ENCODE measurements at regions not wholly inside any gene's neighbourhood (a gene's known extent, or its start where the extent isn't known, plus 50 kb on each side); places are given as distances from the start of the nearest gene placed in this dataset.
A peak's percentile ranks its signal among the peaks of the same experiment; 100 is the strongest.

DNA sequence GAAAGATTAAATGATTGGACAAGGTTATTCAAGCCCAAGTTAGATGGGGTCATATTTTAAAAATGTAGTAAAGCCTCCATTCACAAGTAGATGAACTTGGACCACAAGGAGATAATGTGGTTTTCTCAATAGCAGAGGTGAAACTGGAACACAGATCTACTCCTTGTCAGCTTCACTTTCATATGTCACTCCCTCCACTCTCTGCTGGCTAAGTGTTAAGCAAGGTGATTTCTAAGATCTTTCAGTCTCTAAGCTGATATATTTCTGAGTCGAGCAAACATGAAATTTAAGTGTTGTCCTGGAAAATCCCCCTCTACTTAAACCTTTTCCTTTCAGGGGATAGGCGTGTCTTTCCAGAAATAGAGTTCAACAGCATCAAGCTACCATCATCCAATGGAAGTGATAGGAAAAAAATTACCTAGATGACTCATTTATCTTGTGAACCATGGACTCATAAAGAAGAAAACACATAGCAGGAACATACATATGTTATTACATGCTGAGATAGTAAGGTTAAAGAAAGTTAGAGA, 275.0 kb downstream of the PTEN start:
- Histone ChIP-seq H3K27me3 (ENCODE audit: control insufficient read depth in 2 of 2, insufficient read depth in 2 of 2, low read length in 2 of 2) (no peaks in the 10 kb centered on the region), H3K27ac (ENCODE audit: low read depth in 2 of 2, low read length in 2 of 2) (peak overlapping the region; percentile 39 to 56), H3K9me3 (ENCODE audit: control insufficient read depth in 2 of 2, low read length in 2 of 2) (no peaks in the 10 kb centered on the region), H3K4me1 (ENCODE audit: control insufficient read depth in 2 of 2, insufficient read depth in 2 of 2, low read length in 2 of 2) (peaks cover 2 to 9% of the 10 kb centered on the region in 2 donors), H3K4me3 (ENCODE audit: low read length in 2 of 2) (no peak overlapping the region), H3K36me3 (ENCODE audit: control insufficient read depth in 2 of 2, insufficient read depth in 2 of 2, low read length in 2 of 2) (no peaks in the 10 kb centered on the region), H3K9ac (ENCODE audit: low read depth in 1 of 2, low read length in 2 of 2) (no peak overlapping the region)

DNA sequence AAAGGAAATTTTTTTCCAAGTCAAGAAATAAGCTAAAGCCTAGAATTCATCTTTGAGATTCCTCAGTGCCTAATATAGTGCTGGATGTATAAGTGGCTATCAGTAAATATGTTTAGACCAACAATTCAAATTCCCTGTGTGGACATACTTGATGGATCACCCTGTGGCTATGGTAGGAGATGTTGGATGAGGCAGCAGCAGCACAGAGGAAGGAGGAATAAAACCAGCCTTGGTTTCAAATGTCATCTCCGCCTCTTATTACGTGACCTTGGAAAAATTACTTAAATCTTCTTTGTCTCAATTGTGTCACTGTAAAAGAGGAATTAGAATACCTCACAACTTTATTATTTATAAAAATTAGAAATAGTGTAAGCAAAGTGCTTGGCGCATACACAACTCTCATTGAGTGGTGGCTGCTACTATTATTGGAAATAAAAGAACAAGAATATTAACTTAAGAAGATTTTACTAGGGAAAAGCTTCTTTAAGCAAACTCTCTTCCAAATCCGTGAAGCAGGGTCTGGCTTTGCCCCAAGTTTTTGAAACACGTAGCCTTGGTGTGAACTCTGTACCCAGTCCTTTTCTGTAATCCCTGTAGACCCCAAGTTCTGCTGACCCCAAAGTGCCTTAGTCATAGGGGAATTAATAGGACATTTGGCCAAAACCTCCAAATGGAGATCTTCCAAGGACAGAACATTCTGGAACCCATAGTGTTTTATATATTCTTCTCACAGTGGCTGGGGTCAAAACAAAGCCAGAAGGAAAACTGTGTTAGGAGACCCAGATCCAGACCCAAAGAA, 283.8 kb downstream of the PTEN start:
- Histone ChIP-seq H3K4me3 (ENCODE audit: low read length in 2 of 2) (no peak overlapping the region), H3K36me3 (ENCODE audit: control insufficient read depth in 2 of 2, insufficient read depth in 2 of 2, low read length in 2 of 2) (no peaks in the 10 kb centered on the region), H3K9ac (ENCODE audit: low read depth in 1 of 2, low read length in 2 of 2) (no peak overlapping the region), H3K9me3 (ENCODE audit: control insufficient read depth in 2 of 2, low read length in 2 of 2) (no peaks in the 10 kb centered on the region), H3K4me1 (ENCODE audit: control insufficient read depth in 2 of 2, insufficient read depth in 2 of 2, low read length in 2 of 2) (no peaks in the 10 kb centered on the region), H3K27me3 (ENCODE audit: control insufficient read depth in 2 of 2, insufficient read depth in 2 of 2, low read length in 2 of 2) (no peaks in the 10 kb centered on the region), H3K27ac (ENCODE audit: low read depth in 2 of 2, low read length in 2 of 2) (peak overlapping the region in 1 of 2 donors; percentile 35)

DNA sequence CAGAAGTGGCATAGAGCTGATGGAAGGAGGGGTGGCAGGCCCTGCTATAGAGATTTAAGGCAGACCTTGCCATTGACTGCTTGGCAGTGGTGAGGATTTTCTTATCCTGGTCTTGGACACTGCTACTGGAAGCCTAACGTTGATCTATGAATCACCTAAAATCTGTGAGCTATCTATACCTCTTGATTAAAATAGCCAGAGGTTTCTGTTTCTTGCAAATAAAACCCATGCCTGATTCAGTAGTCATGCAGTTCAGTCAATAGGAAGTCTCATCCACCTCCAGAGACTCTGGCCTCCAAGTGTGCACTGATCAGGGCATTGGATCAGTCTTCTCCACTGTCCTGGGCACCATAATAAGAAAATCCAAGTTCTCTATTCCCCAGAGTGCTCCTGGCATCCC, 286.5 kb downstream of the PTEN start:
- Histone ChIP-seq H3K36me3 (ENCODE audit: control insufficient read depth in 2 of 2, insufficient read depth in 2 of 2, low read length in 2 of 2) (no peaks in the 10 kb centered on the region), H3K27me3 (ENCODE audit: control insufficient read depth in 2 of 2, insufficient read depth in 2 of 2, low read length in 2 of 2) (no peaks in the 10 kb centered on the region), H3K9me3 (ENCODE audit: control insufficient read depth in 2 of 2, low read length in 2 of 2) (no peaks in the 10 kb centered on the region), H3K27ac (ENCODE audit: low read depth in 2 of 2, low read length in 2 of 2) (no peak overlapping the region), H3K9ac (ENCODE audit: low read depth in 1 of 2, low read length in 2 of 2) (no peak overlapping the region), H3K4me1 (ENCODE audit: control insufficient read depth in 2 of 2, insufficient read depth in 2 of 2, low read length in 2 of 2) (no peaks in the 10 kb centered on the region), H3K4me3 (ENCODE audit: low read length in 2 of 2) (no peak overlapping the region)

DNA sequence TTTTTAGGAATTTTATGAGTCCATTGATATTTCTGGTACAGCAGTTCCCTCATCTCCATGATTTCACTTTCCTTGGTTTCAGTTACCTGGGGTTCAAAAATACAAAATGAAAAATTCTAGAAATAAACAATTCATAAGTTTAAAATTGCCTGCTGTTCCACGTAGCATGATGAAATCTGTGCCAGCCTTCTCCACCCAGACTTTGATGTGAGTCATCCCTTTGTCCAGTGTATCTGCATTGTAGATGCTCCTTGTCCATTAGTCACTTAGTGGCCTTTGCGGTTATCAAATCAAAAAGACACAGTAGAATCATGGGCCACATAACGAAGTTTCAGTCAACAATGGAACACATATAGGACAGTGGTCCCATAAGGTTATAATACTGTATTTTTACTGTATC, 286.9 kb downstream of the PTEN start:
- Histone ChIP-seq H3K36me3 (ENCODE audit: control insufficient read depth in 2 of 2, insufficient read depth in 2 of 2, low read length in 2 of 2) (no peaks in the 10 kb centered on the region), H3K27me3 (ENCODE audit: control insufficient read depth in 2 of 2, insufficient read depth in 2 of 2, low read length in 2 of 2) (no peaks in the 10 kb centered on the region), H3K9me3 (ENCODE audit: control insufficient read depth in 2 of 2, low read length in 2 of 2) (no peaks in the 10 kb centered on the region), H3K4me3 (ENCODE audit: low read length in 2 of 2) (no peak overlapping the region), H3K9ac (ENCODE audit: low read depth in 1 of 2, low read length in 2 of 2) (no peak overlapping the region), H3K4me1 (ENCODE audit: control insufficient read depth in 2 of 2, insufficient read depth in 2 of 2, low read length in 2 of 2) (no peaks in the 10 kb centered on the region), H3K27ac (ENCODE audit: low read depth in 2 of 2, low read length in 2 of 2) (no peak overlapping the region)

DNA sequence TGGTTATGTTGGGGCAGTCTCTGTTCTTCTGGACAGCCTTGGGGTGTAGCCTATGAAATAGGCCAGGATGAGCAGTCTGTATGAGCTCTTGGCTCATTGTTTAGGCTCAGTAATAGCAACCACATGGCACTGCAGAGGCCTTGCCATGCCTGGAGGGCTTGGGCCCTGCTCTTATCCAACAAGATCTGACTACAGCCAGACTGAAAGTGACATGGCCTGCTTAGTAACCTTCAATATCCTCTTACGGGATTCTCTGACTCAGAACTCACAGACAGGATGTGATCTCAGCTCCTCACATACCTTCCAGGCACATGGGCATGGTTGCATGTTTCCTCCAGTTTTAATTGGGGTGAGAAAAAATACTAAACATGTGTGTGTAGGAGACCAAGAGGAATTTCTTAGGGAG, 289.3 kb downstream of the PTEN start:
- no peaks in the 10 kb centered on the region for H3K36me3 ChIP-seq (ENCODE audit: control insufficient read depth in 2 of 2, insufficient read depth in 2 of 2, low read length in 2 of 2)
- no peaks in the 10 kb centered on the region for H3K9me3 ChIP-seq (ENCODE audit: control insufficient read depth in 2 of 2, low read length in 2 of 2)
- H3K4me1 ChIP-seq (ENCODE audit: control insufficient read depth in 2 of 2, insufficient read depth in 2 of 2, low read length in 2 of 2): peaks cover 0 to 4% of the 10 kb centered on the region in 2 donors
- H3K27me3 ChIP-seq (ENCODE audit: control insufficient read depth in 2 of 2, insufficient read depth in 2 of 2, low read length in 2 of 2): no peaks in the 10 kb centered on the region
- no peak overlapping the region for H3K27ac ChIP-seq (ENCODE audit: low read depth in 2 of 2, low read length in 2 of 2)
- no peak overlapping the region for H3K4me3 ChIP-seq (ENCODE audit: low read length in 2 of 2)
- H3K9ac ChIP-seq (ENCODE audit: low read depth in 1 of 2, low read length in 2 of 2): no peak overlapping the region

DNA sequence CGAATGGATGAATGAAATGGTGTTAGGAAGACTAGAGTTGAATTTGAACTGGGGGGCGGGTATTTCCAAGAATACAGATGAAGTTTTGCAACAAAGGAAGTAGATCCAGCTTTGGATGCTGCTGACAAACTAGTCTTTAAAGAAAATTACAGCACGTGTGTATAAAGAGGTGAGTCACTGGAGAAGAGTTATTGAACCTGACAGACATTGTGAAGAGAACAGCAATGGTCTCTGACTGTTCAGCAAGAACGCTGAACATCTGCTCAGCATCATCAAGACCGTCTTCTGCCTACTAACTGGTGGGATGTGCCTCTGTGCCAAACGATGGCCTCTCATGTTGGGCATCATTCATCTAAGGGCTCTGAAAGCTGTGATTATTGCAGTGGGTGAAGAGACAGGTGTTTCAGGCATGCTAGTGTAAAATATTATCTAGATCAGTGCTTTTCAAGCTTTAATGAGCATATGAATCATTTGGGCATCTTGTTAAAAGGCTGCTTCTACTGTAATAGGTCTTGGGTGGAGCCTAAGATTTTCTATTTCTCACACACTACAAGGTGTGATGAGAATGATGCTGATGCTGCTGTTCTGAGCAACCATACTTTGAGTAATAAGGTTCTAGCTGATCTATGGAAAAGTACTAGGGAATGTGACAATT, 291.3 kb downstream of the PTEN start:
- Histone ChIP-seq H3K4me3 (ENCODE audit: low read length in 2 of 2) (no peak overlapping the region), H3K27me3 (ENCODE audit: control insufficient read depth in 2 of 2, insufficient read depth in 2 of 2, low read length in 2 of 2) (no peaks in the 10 kb centered on the region), H3K9ac (ENCODE audit: low read depth in 1 of 2, low read length in 2 of 2) (no peak overlapping the region), H3K9me3 (ENCODE audit: control insufficient read depth in 2 of 2, low read length in 2 of 2) (no peaks in the 10 kb centered on the region), H3K36me3 (ENCODE audit: control insufficient read depth in 2 of 2, insufficient read depth in 2 of 2, low read length in 2 of 2) (no peaks in the 10 kb centered on the region), H3K27ac (ENCODE audit: low read depth in 2 of 2, low read length in 2 of 2) (no peak overlapping the region), H3K4me1 (ENCODE audit: control insufficient read depth in 2 of 2, insufficient read depth in 2 of 2, low read length in 2 of 2) (peaks cover 3 to 16% of the 10 kb centered on the region in 2 donors)

DNA sequence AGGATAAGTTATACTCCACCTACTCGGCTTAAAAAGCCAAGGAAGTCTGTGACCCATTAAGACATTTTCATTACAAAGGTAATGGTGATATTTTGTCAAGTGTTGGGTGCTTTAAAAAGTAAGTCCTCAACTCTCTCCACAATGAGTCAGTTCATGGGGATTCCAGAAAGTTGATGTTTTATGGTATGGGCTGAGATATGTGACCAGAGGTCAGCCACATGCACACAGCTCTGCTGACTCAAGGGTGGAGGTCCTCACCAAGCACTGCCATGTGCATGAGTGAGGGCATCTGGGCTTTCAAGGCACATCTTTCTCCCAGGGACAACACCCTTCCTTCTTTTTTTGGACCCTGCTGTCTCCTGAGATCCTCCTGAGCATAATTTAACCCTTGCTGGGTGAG, 292.9 kb downstream of the PTEN start:
- no peak overlapping the region for H3K4me3 ChIP-seq (ENCODE audit: low read length in 2 of 2)
- no peaks in the 10 kb centered on the region for H3K27me3 ChIP-seq (ENCODE audit: control insufficient read depth in 2 of 2, insufficient read depth in 2 of 2, low read length in 2 of 2)
- no peaks in the 10 kb centered on the region for H3K9me3 ChIP-seq (ENCODE audit: control insufficient read depth in 2 of 2, low read length in 2 of 2)

DNA sequence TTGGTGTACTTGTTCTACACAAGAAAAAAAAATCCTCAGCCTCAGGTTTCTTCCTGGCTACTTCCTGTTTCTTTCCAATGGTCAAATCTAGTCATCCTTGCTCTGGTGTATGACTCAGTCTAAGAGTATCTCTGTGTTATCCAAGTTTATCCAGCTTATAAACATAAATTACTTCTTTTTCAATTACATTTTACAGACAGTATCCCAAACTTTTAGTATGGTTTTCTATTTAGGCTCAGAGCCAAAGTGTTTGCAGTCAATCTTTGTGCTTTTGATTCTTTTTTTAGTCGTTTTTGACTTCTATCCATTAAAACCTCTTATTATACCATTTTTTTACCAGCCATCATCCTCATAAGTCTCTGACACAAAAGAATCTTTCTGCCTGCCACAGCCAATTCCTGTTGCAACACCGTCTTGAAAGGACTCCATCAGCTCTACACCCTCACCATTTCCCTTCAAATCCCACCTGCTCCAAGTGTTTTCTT, 294.6 kb downstream of the PTEN start:
- peak overlapping the region; percentile 5 to 75 for H3K27ac ChIP-seq (ENCODE audit: low read depth in 2 of 2, low read length in 2 of 2)
- no peak overlapping the region for H3K9ac ChIP-seq (ENCODE audit: low read depth in 1 of 2, low read length in 2 of 2)

More for the DNA sequence above, 292.9 kb downstream of the PTEN start:
- Histone ChIP-seq H3K36me3 (ENCODE audit: control insufficient read depth in 2 of 2, insufficient read depth in 2 of 2, low read length in 2 of 2) (no peaks in the 10 kb centered on the region), H3K4me1 (ENCODE audit: control insufficient read depth in 2 of 2, insufficient read depth in 2 of 2, low read length in 2 of 2) (peaks cover 3 to 16% of the 10 kb centered on the region in 2 donors), H3K27ac (ENCODE audit: low read depth in 2 of 2, low read length in 2 of 2) (no peak overlapping the region), H3K9ac (ENCODE audit: low read depth in 1 of 2, low read length in 2 of 2) (no peak overlapping the region)

DNA sequence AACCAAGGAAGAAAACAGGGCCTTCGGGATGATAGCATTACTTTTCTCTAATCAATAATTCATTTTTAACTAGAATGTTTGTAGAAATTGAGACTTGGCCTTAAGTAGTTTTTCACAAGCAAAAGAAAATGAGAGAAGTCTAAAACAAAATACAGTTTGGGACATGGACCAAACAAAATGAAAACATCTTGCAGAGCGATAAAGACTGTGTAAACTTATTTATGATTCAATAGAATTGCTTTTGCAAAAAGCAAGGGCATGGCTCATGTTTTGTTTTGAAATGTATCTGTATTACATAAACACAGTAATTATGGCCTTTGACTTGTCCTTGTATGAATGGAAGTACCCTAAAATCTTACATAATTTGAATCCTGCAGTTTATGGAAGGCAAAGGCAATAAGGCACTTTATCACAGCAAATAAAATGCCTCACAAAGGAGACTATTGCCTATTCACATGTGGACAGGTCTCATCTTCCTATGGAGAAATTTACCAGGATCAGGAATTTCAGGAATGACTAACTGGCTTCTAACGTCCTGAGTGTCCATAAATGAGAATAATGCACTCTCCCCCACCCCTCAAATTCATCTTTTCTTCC, 295.2 kb downstream of the PTEN start:
- Histone ChIP-seq H3K9ac (ENCODE audit: low read depth in 1 of 2, low read length in 2 of 2) (no peak overlapping the region), H3K4me3 (ENCODE audit: low read length in 2 of 2) (no peak overlapping the region), H3K36me3 (ENCODE audit: control insufficient read depth in 2 of 2, insufficient read depth in 2 of 2, low read length in 2 of 2) (no peaks in the 10 kb centered on the region), H3K9me3 (ENCODE audit: control insufficient read depth in 2 of 2, low read length in 2 of 2) (no peaks in the 10 kb centered on the region), H3K4me1 (ENCODE audit: control insufficient read depth in 2 of 2, insufficient read depth in 2 of 2, low read length in 2 of 2) (peaks cover 3 to 16% of the 10 kb centered on the region in 2 donors), H3K27me3 (ENCODE audit: control insufficient read depth in 2 of 2, insufficient read depth in 2 of 2, low read length in 2 of 2) (no peaks in the 10 kb centered on the region), H3K27ac (ENCODE audit: low read depth in 2 of 2, low read length in 2 of 2) (peak overlapping the region; percentile 5 to 49)

More for the DNA sequence above, 294.6 kb downstream of the PTEN start:
- peaks cover 3 to 16% of the 10 kb centered on the region in 2 donors for H3K4me1 ChIP-seq (ENCODE audit: control insufficient read depth in 2 of 2, insufficient read depth in 2 of 2, low read length in 2 of 2)
- H3K36me3 ChIP-seq (ENCODE audit: control insufficient read depth in 2 of 2, insufficient read depth in 2 of 2, low read length in 2 of 2): no peaks in the 10 kb centered on the region
- no peaks in the 10 kb centered on the region for H3K27me3 ChIP-seq (ENCODE audit: control insufficient read depth in 2 of 2, insufficient read depth in 2 of 2, low read length in 2 of 2)
- no peaks in the 10 kb centered on the region for H3K9me3 ChIP-seq (ENCODE audit: control insufficient read depth in 2 of 2, low read length in 2 of 2)
- H3K4me3 ChIP-seq (ENCODE audit: low read length in 2 of 2): no peak overlapping the region
